NB4 (cell line): ENCODE measurements at regions not wholly inside any gene's neighbourhood (a gene's known extent, or its start where the extent isn't known, plus 50 kb on each side); places are given as distances from the start of the nearest gene placed in this dataset.

ENCODE experiments used
- TF ChIP-seq, protein P1 (sequence below): IDR thresholded peaks from one replicate; pipeline ENCODE4 v1.5.1; 2012; ENCODE audit warnings: low read depth, low read length
- TF ChIP-seq, protein P2 (sequence below): IDR thresholded peaks from 2 replicates; pipeline ENCODE4 v1.6.1; 2011; ENCODE audit warnings: low read depth, low read length

DNA sequence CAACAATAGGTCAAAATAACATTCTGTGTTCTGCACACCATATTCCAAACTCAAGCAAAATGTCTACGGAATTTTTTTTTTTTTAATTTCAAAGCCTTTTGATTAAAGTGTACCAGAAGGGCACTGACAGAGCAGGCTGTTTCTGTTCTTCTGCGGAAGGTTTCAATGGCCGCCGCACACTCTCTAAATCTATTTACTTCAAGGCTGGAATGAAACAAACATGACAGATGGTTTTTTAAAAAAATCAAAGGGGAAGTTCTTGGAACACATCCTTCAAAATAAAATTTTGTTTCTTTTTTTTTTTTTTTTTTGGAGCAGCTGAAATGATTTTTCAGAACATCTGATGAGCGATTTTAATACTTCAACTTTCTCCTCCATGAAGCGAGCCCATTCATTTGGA is 259.1 kb downstream of the TXNL1 start:
- TF ChIP-seq, protein P1, sequence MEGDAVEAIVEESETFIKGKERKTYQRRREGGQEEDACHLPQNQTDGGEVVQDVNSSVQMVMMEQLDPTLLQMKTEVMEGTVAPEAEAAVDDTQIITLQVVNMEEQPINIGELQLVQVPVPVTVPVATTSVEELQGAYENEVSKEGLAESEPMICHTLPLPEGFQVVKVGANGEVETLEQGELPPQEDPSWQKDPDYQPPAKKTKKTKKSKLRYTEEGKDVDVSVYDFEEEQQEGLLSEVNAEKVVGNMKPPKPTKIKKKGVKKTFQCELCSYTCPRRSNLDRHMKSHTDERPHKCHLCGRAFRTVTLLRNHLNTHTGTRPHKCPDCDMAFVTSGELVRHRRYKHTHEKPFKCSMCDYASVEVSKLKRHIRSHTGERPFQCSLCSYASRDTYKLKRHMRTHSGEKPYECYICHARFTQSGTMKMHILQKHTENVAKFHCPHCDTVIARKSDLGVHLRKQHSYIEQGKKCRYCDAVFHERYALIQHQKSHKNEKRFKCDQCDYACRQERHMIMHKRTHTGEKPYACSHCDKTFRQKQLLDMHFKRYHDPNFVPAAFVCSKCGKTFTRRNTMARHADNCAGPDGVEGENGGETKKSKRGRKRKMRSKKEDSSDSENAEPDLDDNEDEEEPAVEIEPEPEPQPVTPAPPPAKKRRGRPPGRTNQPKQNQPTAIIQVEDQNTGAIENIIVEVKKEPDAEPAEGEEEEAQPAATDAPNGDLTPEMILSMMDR: no peak
- TF ChIP-seq, protein P2, sequence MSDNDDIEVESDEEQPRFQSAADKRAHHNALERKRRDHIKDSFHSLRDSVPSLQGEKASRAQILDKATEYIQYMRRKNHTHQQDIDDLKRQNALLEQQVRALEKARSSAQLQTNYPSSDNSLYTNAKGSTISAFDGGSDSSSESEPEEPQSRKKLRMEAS: no peak
